NB4 (cell line): ENCODE measurements at regions not wholly inside any gene's neighbourhood (a gene's known extent, or its start where the extent isn't known, plus 50 kb on each side); places are given as distances from the start of the nearest gene placed in this dataset.

ENCODE experiments used
- DNase-seq: peaks from one replicate; pipeline ENCODE4 v3.0.0; 2010; ENCODE audit warnings: low read depth
- H3K4me3 ChIP-seq: one replicate; pipeline ENCODE4 v1.5.1; 2011; ENCODE audit warnings: mild to moderate bottlenecking, low read depth, low read length, moderate library complexity
- MYC ChIP-seq: IDR thresholded peaks from 2 replicates; pipeline ENCODE4 v1.6.1; 2011; ENCODE audit warnings: low read depth, low read length
- POLR2A ChIP-seq: IDR thresholded peaks from 2 replicates; pipeline ENCODE4 v1.6.1; 2011; ENCODE audit warnings: mild to moderate bottlenecking; ENCODE audit not compliant: insufficient read length; ENCODE audit errors: extremely low read depth
- TF ChIP-seq, protein P1 (sequence below): IDR thresholded peaks from 2 replicates; pipeline ENCODE4 v1.6.1; 2011; ENCODE audit warnings: low read depth, low read length
- TF ChIP-seq, protein P2 (sequence below): IDR thresholded peaks from one replicate; pipeline ENCODE4 v1.5.1; 2012; ENCODE audit warnings: low read depth, low read length

DNA sequence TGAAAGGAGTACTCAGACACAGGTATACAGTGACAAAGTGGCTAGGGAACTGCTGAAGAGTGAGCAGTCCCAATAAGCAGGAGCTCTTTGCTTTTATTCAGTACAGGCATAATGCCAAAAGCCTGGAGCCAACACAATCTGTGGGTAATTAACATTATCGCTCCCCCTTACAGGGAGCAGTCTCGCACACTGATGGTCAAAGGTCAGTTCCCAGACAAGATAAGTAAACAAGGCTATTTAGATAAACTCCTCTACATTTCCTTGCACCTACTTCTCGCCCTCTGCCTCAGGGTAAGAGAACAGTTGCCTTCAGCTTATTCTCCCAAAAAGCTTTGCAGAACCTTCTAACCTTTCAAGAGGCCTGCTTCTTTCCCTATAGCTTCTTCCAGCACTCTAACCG is 73.9 kb upstream of the TAF9B start:
- TF ChIP-seq POLR2A = no peak
- TF ChIP-seq, protein P1, sequence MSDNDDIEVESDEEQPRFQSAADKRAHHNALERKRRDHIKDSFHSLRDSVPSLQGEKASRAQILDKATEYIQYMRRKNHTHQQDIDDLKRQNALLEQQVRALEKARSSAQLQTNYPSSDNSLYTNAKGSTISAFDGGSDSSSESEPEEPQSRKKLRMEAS = no peak
- TF ChIP-seq, protein P2, sequence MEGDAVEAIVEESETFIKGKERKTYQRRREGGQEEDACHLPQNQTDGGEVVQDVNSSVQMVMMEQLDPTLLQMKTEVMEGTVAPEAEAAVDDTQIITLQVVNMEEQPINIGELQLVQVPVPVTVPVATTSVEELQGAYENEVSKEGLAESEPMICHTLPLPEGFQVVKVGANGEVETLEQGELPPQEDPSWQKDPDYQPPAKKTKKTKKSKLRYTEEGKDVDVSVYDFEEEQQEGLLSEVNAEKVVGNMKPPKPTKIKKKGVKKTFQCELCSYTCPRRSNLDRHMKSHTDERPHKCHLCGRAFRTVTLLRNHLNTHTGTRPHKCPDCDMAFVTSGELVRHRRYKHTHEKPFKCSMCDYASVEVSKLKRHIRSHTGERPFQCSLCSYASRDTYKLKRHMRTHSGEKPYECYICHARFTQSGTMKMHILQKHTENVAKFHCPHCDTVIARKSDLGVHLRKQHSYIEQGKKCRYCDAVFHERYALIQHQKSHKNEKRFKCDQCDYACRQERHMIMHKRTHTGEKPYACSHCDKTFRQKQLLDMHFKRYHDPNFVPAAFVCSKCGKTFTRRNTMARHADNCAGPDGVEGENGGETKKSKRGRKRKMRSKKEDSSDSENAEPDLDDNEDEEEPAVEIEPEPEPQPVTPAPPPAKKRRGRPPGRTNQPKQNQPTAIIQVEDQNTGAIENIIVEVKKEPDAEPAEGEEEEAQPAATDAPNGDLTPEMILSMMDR = no peak
- no peak for TF ChIP-seq MYC
- no peak for DNase-seq
- no peak overlapping the region for H3K4me3 ChIP-seq

DNA sequence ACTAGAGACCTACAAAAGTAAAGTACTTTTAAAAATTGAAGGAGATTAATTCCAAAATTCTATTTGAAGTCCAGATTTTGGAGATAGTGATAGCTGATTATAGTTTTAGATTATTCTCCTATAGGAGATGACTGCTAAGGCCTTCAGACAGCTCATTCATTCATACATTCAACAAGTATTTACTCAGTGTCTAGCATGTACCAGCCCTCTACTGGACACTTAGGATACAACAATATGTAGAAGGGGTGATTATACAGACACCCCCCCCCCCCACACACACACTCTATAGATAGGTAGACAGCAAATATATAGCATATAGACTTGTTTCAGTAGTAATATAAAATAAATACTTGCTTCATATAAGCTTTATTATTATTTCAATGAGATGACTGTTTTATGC is 60.4 kb upstream of the TAF9B start:
- no peak overlapping the region for H3K4me3 ChIP-seq
- DNase-seq = peak; percentile 38
- TF ChIP-seq MYC (no peak), POLR2A (no peak)
- TF ChIP-seq, protein P2 = peak; percentile 6
- TF ChIP-seq, protein P1 = no peak
